ENCODE measurements at regions not wholly inside any gene's neighbourhood (a gene's known extent, or its start where the extent isn't known, plus 50 kb on each side); places are given as distances from the start of the nearest gene placed in this dataset.

GRCh38 chr2:77796397-77796796, 274.2 kb upstream of the LRRTM4 start:
- Histone ChIP-seq H3K4me3 (ENCODE audit: insufficient read depth, low read depth, low read length) (no peak overlapping the region), H3K9me3 (ENCODE audit: control insufficient read depth, insufficient read depth, low read length) (0 out of 2 replicates have a peak, but pooled peaks cover 2% of the 10 kb centered on the region), H2BK120ac (ENCODE audit: low read depth, low read length) (no peak overlapping the region), H3K14ac (replicated peaks; ENCODE audit: low read depth, low read length) (no peak overlapping the region), H2AFZ (replicated peaks; ENCODE audit: low read length, poor library complexity) (no peak overlapping the region), H3K23ac (ENCODE audit: low read depth, low read length) (no peak overlapping the region), H4K91ac (ENCODE audit: insufficient read depth, low read depth, low read length) (no peak overlapping the region), H3K36me3 (ENCODE audit: control insufficient read depth, insufficient read depth, low read length) (no peaks in the 10 kb centered on the region), H3K18ac (ENCODE audit: low read depth, low read length) (no peak overlapping the region), H3K56ac (ENCODE audit: extremely low read depth, insufficient read depth, low read length) (no peak overlapping the region), H3K9me1 (ENCODE audit: insufficient read depth, low read length) (no peaks in the 10 kb centered on the region), H2BK5ac (ENCODE audit: low read depth, low read length, poor library complexity, severe bottlenecking) (no peak overlapping the region), H2AK9ac (replicated peaks; ENCODE audit: low read depth, low read length, poor library complexity) (no peak overlapping the region), H4K5ac (ENCODE audit: low read depth, low read length) (no peak overlapping the region), H3K4me2 (ENCODE audit: low read depth, low read length) (no peak overlapping the region), H4K8ac (ENCODE audit: low read depth in 2 of 2, low read length in 2 of 2) (no peak overlapping the region), H2AK5ac (ENCODE audit: low read depth, low read length) (no peak overlapping the region), H3K27me3 (ENCODE audit: control insufficient read depth, insufficient read depth, low read length) (no peaks in the 10 kb centered on the region), H2BK20ac (ENCODE audit: low read depth, low read length) (no peak overlapping the region), H3K4ac (ENCODE audit: low read depth, low read length) (no peak overlapping the region), H2BK15ac (ENCODE audit: low read depth, low read length) (no peak overlapping the region), H4K20me1 (ENCODE audit: insufficient read depth, low read length) (no peaks in the 10 kb centered on the region), H3K9ac (ENCODE audit: low read depth, low read length) (no peak overlapping the region), H3K4me1 (ENCODE audit: control insufficient read depth, insufficient read depth, low read length) (no peaks in the 10 kb centered on the region), H3K27ac (ENCODE audit: insufficient read depth, low read length) (no peak overlapping the region), H3K79me1 (ENCODE audit: low read depth in 1 of 2, low read length in 2 of 2) (no peaks in the 10 kb centered on the region)
- WGBS, 2 experiments (ENCODE audit: extremely low coverage in 2 of 2, insufficient read length in 1 of 2): no CpG with 5 or more reads among the region's 2 CpGs
- BruUV-seq (replicated peaks): no TSS peak
- CTCF ChIA-PET: no interaction called here
- dilution Hi-C loops (cut with HindIII; ENCODE audit: low sequenced_read_pairs, unreplicated experiment): no loop called here
- ATAC-seq (ENCODE audit: low read depth) (no peak), DNase-seq (no peak)
- in situ Hi-C loops (cut with MboI; ENCODE audit: low sequenced_read_pairs): no loop called here
- TF ChIP-seq MAZ (IDR thresholded peaks at IDR 0.05; ENCODE audit: borderline replicate concordance, low read depth, low read length): no peak
- TF ChIP-seq POLR2A (IDR thresholded peaks at IDR 0.05; ENCODE audit: low read depth, low read length): no peak
- intact Hi-C loops (cut with micrococcal nuclease): no loop called here
- POLR2A ChIA-PET (ENCODE audit: unreplicated experiment): no interaction called here

Data from IMR-90 (cell line).